IPS DF 4.7 (cell line): ENCODE measurements at regions not wholly inside any gene's neighbourhood (a gene's known extent, or its start where the extent isn't known, plus 50 kb on each side); places are given as distances from the start of the nearest gene placed in this dataset.
"Not testable (repeated sequence)": the region's sequence is repeated elsewhere in the genome, so short reads cannot be mapped to it uniquely, and the experiment has no call there.

ENCODE experiments used
- DNase-seq: peaks from one replicate; pipeline ENCODE4 v3.0.0-alpha.2; 2013; ENCODE audit warnings: low spot score; ENCODE audit errors: extremely low read depth

DNA sequence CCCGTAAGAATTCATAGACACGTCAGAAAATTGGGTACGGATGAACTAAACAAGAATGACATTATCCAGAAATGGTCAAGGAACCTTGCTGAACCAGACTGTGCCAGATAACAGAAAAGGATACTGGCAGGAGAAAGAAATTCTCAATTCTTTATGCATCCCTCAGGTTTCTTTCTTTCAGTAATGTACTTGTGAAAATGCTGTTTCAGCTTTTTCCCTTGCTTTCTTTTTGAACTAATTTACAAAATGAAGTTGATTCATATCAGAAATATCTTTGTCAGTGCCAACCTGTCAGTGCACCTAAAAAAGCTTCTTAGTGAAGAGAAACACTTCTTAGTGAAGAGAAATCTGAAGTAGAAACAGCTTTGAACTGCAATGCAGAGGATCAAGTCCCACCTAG lies 643.6 kb upstream of the RORB start:
- DNase-seq: no peak

- DNase-seq: no peak
Observed at GRCh38 chr9:73855206-73855605, 641.9 kb upstream of the RORB start.

- DNase-seq: no peak
Observed at GRCh38 chr9:73863924-73864323, 633.2 kb upstream of the RORB start.

GRCh38 chr9:73866451-73866850 lies 630.7 kb upstream of the RORB start:
- no peak for DNase-seq

DNA sequence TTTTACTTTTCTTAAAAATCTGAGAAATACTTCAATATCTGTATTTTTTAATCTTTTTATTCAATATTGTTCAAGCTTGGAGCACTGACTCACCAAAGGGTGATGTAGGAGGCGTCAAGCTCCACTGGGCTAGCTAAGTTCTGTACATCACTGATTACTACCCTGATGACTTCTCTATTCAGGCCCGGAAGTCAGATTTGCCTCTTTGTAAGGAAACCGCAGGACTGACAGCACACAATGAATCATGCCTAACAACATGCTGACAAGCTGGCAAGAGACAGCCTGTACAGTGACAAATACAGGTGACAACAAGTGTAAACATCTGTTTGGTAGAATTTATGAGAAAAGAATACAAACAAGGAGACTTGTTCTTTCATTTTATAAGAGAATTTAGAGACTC lies 627.9 kb upstream of the RORB start:
- no peak for DNase-seq

GRCh38 chr9:73871636-73872035 lies 625.5 kb upstream of the RORB start:
- no peak for DNase-seq

DNA sequence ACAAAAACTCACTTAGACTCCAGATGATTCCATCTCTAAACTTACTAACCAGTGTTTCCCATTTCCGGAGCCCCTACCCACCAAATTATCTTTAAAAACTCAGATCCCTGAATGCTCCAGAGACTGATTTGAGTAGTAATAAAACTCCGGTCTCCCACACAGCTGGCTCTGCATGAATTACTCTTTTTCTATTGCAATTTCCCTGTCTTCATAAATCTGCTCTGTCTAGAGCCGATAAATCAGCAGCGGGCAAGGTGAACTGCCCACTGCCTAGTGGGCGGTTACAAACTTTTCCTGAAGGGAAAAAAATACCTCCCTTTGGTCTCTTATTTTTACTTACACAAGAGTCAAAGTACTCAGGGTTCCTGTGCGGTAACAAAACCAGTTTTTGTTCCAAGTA lies 624.4 kb upstream of the RORB start:
- no peak for DNase-seq

- no peak for DNase-seq
Observed at GRCh38 chr9:73880101-73880500, 617.0 kb upstream of the RORB start.

- DNase-seq: no peak
Observed at GRCh38 chr9:73889023-73889422, 608.1 kb upstream of the RORB start.

- no peak for DNase-seq
Observed at GRCh38 chr9:73890685-73891277, 606.4 kb upstream of the RORB start.

DNA sequence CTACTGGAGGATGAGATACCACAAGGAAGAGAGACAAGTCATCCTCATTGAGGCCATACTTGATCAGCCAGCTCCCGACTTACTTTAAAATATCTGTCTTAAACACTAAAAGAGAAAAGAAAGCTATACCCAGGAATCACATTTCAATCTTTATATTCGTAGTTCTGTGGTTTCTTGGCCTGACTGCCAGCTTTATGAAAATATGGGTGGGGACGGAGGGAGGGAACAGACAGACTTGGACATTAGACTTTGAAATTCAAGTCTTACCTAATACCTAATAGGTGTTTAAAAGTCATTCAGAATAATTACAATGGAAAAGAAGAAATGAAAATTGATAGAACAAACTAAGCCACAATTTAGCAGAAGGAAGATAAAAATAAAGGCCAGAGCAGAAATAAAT lies 604.8 kb upstream of the RORB start:
- no peak for DNase-seq

GRCh38 chr9:73893230-73893629 lies 603.9 kb upstream of the RORB start:
- DNase-seq: no peak

DNA sequence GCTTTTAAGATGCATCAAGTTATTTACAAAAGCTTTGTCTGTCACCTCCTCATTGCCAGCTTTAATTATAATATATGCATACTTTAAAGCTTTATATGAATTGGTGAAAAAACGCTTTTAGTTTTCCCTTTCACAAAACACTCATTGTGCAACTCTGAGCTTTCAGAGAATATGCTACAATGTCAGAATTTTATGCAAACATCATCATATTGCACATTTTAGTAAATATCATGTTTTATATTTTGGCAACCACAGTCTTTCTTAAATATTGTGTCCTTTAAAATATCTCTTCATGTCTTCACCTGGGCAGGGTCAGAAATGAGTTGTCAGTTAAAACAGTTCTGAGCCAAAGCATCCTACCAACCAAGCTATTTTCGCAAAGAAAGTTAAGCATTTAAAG lies 601.1 kb upstream of the RORB start:
- no peak for DNase-seq

- no peak for DNase-seq
Observed at GRCh38 chr9:73906671-73907070, 590.5 kb upstream of the RORB start.

DNA sequence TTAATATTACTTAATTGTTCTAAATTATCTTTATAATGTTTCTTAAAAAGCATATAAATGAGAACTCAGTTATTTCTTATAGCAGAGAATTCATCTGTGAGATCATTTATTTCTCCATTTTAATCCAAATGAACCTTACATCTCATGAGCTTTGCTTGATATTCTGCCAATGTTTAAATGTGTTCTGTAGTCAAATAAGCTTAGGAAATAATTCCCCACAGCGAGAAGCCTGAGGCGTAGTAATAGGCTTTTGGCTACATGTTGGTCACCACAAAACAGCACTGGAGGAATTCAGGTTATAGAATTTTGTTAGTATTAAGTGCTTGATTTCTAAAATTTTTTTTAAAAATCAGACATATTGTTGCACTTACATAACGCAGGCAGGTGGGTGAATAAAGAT lies 585.3 kb upstream of the RORB start:
- no peak for DNase-seq

DNA sequence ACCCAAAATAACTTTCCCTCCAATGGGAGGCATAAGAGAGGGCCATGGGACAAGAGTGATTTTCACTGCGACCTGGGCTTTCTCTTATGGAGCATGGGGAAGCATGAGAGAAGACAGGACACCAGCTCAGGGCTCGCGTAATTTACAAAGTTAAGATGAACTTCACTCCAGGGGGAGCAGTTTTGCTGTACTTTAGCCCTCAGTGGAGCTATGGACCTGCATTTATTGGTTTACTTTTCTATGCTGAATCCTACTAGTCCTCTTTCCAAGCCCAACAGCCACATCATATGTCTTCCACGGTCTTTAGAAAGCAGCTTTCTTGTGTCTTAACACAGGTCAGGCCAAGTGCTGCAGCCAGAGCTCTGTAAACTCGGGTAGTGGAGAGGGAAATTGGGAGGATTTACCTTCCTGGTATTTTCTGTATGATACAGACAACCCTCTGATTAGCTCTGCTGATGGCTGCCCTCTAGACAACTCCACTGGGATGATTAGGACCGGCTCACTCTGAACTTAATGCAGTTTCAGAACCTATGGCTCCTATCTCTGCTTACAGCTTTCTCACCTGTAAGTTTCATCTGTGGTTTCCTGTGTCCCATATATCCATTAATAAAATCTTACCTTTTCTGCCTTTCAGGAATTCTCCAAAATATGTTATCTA lies 581.0 kb upstream of the RORB start:
- DNase-seq: peak; percentile 58

- no peak for DNase-seq
Observed at GRCh38 chr9:73919712-73920111, 577.4 kb upstream of the RORB start.

DNA sequence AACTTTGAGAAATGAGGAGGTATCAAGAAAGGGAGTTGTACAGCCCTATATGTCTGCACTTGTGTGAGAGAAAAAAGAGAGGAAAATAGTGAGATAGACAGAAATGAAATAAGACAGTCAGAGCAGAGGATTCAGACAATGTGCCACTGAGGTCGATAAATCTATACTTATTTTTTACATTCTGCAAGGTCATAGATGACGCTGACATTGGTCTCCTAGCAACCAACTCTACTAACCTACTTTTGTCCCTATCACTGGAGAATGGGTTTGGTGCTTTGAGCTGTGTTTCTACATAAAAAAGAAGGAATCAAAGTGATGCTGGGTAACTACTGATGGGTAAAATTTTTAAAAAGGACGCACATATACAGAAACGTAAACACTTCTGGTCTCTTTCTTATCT lies 573.3 kb upstream of the RORB start:
- no peak for DNase-seq

- DNase-seq: no peak
Observed at GRCh38 chr9:73951147-73951546, 546.0 kb upstream of the RORB start.

GRCh38 chr9:73962792-73963191 lies 534.3 kb upstream of the RORB start:
- DNase-seq: no peak

DNA sequence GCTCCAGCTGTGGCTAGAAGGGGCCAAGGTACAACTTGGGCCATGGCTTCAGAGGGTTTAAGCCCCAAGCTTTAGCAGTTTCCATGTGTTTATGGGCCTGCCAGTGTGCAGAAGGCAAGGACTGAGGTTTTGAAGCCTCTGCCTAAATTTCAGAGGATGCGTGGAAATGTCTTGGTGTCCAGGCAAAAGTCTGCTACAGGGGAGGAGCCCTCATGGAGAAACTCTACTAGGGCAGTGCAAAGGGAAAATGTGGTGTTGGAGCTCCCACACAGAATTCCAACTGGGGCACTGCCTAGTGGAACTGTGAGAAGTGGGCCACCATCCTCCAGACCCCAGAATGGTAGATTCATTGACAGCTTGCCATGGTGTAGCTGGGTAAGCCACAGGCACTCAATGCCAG lies 527.2 kb upstream of the RORB start:
- no peak for DNase-seq

DNA sequence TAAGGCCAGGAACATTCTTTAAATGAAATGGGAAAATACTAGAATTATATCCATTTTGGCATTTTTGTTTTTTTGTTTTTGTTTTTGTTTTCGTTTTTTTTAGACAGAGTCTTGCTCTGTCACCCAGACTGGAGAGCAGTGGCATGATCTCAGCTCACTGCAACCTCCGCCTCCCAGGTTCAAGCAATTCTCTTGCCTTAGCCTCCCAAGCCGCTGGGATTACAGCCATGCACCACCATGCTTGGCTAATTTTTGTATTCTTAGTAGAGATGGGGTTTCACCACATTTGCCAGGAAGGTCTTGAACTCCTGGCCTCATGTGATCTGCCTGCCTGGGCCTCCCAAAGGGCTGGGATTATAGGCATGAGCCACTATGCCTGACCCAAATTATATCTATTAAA lies 520.7 kb upstream of the RORB start:
- not testable (repeated sequence) for DNase-seq

GRCh38 chr9:73979894-73980264 lies 517.3 kb upstream of the RORB start:
- no peak for DNase-seq

GRCh38 chr9:73980754-73981153 lies 516.4 kb upstream of the RORB start:
- DNase-seq: no peak
